A172 (cell line): ENCODE measurements at regions not wholly inside any gene's neighbourhood (a gene's known extent, or its start where the extent isn't known, plus 50 kb on each side); places are given as distances from the start of the nearest gene placed in this dataset.
A peak's percentile ranks its signal among the peaks of the same experiment; 100 is the strongest.
"Not testable (repeated sequence)": the region's sequence is repeated elsewhere in the genome, so short reads cannot be mapped to it uniquely, and the experiment has no call there.

ENCODE experiments used
- DNase-seq: peaks from one replicate; pipeline ENCODE4 v3.0.0-alpha.2; 2015; ENCODE audit warnings: low spot score

DNA sequence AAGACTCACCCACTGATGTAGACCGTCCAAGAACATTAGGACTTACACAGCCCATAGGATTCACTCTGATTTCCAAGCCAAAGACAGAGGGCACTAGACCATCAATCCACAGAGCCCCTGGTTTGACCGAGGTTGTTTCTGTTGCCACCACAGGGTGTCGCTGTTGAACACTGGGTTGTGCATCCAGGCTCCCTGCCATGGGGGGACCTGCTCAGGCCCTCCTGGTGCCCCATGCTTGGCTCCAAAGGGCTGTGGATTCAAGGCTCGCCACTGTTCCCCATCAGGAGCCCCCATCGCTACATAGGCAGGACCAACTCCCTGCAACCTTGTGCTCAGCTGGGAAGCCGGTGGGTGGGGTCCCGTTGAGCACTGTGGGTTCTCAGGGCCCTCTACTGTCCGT lies 128.0 kb upstream of the ANO1 start:
- peak; percentile 69 for DNase-seq

DNA sequence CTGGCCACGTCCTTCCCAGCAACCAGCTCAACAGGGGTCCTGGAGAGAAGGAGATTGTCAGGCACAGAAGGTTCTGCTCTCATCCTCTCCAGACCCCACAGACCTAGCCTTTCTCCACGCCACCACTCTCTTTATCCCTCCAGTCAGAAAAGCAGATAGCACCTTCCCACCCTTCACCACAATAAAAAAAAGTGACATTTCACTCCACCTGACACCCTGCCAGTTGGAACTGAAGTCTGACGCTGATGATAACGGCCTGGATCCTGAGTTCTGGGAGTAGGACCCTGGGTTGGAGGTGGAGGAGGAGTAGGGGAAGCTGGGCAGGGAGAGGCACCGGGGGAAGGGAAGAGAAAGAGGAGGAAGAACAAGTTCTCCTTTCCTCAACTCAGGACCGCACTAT lies 127.5 kb upstream of the ANO1 start:
- no peak for DNase-seq

- DNase-seq, result no peak
Observed at GRCh38 chr11:69951821-69952220, 126.3 kb upstream of the ANO1 start.

- DNase-seq, result not testable (repeated sequence)
Observed at GRCh38 chr11:69952229-69952975, 125.7 kb upstream of the ANO1 start.

DNA sequence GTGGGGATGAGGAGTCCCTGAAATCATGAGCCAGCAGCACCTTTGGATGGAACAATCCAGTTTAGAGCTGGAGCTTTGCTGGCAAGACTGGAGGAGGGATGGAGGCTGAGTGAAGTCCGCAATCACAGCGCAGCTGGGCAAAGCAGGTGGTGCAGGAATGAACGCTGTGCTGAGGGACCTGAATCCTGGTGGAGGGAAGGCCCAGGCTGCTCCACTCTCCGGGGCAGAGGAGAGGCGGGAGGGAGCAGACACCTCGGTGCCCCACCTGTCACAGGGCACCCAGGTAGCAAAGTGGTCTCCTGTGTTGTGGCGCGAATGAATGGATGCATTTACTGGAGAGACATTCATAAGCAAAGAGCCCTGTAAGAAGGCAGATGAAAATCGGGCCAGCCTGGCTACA lies 124.8 kb upstream of the ANO1 start:
- DNase-seq, result no peak

- DNase-seq, result no peak
Observed at GRCh38 chr11:69954756-69955155, 123.4 kb upstream of the ANO1 start.

GRCh38 chr11:69956669-69957190 lies 121.4 kb upstream of the ANO1 start:
- DNase-seq, result no peak

GRCh38 chr11:69957849-69958248 lies 120.3 kb upstream of the ANO1 start:
- no peak for DNase-seq

- no peak for DNase-seq
Observed at GRCh38 chr11:69958308-69958707, 119.8 kb upstream of the ANO1 start.

- no peak for DNase-seq
Observed at GRCh38 chr11:69959461-69959860, 118.7 kb upstream of the ANO1 start.

- no peak for DNase-seq
Observed at GRCh38 chr11:69961738-69962137, 116.4 kb upstream of the ANO1 start.

DNA sequence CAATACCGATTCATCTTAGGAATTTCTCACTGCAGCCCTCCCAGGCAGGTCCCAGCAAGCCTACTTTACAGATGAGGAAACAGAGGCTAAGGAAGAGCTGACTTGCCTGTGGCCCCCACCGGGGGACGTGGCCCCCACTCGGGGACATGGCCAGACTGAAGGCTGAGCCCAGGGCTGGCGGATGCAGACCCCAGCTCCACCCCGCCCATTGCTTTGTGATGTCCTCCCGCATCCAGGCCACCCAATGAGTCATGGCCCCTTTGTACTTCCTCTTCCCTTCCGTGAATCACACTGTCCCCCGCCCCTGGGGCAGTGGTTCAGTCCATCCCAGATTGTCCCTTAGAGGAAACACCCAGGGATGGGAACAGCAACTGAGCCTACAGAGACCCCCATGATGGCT lies 116.0 kb upstream of the ANO1 start:
- DNase-seq, result peak; percentile 90

- no peak for DNase-seq
Observed at GRCh38 chr11:69963533-69964246, 114.4 kb upstream of the ANO1 start.

DNA sequence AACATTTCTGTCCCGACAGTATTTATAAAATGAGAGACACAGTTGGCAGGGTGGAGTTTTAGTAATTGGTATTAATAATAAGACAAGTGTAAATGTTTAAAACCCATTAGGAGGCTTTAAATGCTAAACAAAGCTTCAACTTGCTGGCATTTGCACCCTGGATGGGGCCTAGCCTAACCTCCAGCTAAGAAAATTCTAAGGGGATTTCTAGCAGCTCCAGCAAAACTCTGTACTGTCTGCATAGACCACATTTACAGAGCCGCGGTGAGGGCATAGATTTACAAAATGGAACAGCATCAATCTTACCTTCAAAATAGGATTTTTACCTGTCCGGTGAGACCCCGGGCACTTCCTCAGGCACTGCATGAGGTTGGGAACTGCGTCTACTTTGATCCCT lies 113.9 kb upstream of the ANO1 start:
- DNase-seq, result no peak

DNA sequence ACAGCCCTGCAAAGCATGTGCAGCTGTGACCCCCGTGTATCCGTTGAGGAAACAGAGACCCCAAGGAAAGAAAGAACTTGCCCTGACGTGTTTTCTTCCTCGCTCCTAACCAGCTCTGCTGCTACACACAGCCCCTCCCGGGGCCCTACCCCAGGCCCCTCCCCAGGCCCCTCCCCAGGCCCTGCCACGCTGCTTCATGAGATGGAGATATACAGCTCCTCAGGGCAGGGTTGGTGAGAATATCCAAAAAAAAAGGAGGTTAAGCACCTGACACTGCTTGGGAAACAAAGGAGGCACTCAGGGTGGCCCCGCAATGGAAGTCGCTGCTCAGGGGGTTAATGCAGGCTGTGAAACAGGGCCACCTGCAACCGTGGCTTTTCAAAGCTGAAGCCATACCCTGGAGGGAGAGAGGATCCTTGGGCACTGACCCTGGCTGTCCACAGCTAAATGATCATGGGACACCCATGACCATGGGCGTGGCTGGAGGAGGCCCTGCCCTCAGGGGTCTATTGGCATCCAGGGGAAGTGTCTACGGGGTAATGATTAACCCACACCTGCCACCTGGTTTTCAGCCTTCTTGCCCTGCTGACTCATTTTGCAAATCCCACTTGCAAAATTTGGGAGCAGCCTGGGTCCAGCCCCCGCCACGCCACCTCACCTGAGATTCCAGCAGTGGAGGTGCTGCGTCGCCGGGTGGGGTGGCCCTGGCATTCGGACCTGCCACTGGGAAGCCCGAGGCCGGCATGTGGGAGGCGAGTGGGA lies 112.1 kb upstream of the ANO1 start:
- no peak for DNase-seq

GRCh38 chr11:69966583-69966835 lies 111.6 kb upstream of the ANO1 start:
- DNase-seq, result no peak

- no peak for DNase-seq
Observed at GRCh38 chr11:69966910-69967483, 111.1 kb upstream of the ANO1 start.

- no peak for DNase-seq
Observed at GRCh38 chr11:69967484-69967883, 110.6 kb upstream of the ANO1 start.

DNA sequence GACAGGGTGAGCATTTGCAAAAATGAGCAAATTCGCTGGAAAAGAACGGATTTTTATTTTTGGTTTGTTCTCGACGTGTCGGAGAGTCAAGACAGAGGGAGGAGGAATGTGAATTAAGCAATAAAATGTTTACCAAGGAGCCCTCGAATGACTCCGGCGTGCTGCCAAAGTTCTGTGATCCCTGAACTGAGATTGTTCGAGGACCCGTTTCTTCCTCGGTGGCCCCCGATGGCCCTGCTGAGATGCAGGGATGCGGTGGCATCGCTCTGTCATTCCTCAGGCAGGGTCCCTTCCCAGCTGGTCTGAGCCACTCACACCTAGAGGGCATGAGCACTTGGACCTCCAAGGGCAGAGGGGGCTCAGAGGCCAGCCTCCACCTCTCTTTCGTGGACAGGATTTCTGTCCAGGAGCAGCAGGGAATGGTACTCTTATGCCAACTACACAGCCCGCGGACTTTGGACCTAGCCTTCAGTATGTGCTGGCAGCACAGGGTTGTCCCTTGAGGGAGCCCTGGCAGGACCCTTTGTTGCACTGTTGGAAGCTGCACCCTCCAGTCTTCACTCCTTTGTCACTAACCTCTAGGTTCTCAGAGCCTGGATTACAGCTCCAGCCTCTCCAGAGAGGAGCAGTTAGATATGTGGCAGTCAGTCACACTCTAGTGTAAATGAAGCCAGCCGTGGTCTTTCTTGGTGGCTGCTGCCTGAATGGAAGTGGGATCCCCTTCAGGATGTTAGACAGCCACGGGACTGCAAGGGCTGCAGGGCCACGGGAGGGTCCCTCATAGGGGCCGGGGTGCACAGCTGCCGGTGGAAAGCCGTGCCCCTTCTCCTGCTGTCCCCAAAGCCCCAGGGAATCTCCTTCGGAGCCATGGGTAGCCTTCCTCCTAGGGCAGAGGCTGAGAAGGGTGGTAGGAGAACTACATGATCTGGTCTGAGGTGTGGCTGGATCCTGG lies 109.4 kb upstream of the ANO1 start:
- DNase-seq, result no peak

GRCh38 chr11:69969890-69970784 lies 108.0 kb upstream of the ANO1 start:
- DNase-seq, result no peak
